HEK293 (cell line): ENCODE measurements at regions not wholly inside any gene's neighbourhood (a gene's known extent, or its start where the extent isn't known, plus 50 kb on each side); places are given as distances from the start of the nearest gene placed in this dataset.

Experiments
- SETDB1 ChIP-seq: IDR thresholded peaks from one replicate; pipeline ENCODE4 v1.6.1; 2017; ENCODE audit warnings: mild to moderate bottlenecking, low read length, moderate library complexity, mixed read lengths; ENCODE audit not compliant: insufficient read length
- TRIM28 ChIP-seq: IDR thresholded peaks from 2 replicates; pipeline ENCODE4 v1.6.1; 2011; ENCODE audit warnings: low read length, control low read depth, borderline replicate concordance
- YY1 ChIP-seq: fragments of 450-650 bp; formaldehyde crosslinking; IDR thresholded peaks from 2 replicates; pipeline ENCODE4 v1.5.1; 2018; ENCODE audit warnings: missing biosample characterization, missing genetic modification characterization
- ZBTB21 ChIP-seq: fragments of 450-650 bp; formaldehyde crosslinking; IDR thresholded peaks from 2 replicates; pipeline ENCODE4 v1.5.1; 2017; ENCODE audit warnings: missing biosample characterization, missing genetic modification characterization
- ZNF114 ChIP-seq: fragments of 450-650 bp; formaldehyde crosslinking; IDR thresholded peaks from 2 replicates; pipeline ENCODE4 v1.5.0; 2017; ENCODE audit warnings: missing biosample characterization, missing genetic modification characterization
- ZNF121 ChIP-seq: fragments of 450-650 bp; formaldehyde crosslinking; IDR thresholded peaks from 2 replicates; pipeline ENCODE4 v1.5.1; 2016; ENCODE audit warnings: missing biosample characterization, missing genetic modification characterization
- ZNF138 ChIP-seq: fragments of 450-650 bp; formaldehyde crosslinking; IDR thresholded peaks from 2 replicates; pipeline ENCODE4 v1.5.1; 2016; ENCODE audit warnings: missing biosample characterization, missing genetic modification characterization, borderline replicate concordance
- ZNF24 ChIP-seq: fragments of 450-650 bp; formaldehyde crosslinking; IDR thresholded peaks from 2 replicates; pipeline ENCODE4 v1.5.1; 2016; ENCODE audit warnings: missing biosample characterization, missing genetic modification characterization
- ZNF624 ChIP-seq: fragments of 450-650 bp; formaldehyde crosslinking; IDR thresholded peaks from 2 replicates; pipeline ENCODE4 v1.5.1; 2017; ENCODE audit warnings: missing biosample characterization, missing genetic modification characterization
- ZNF776 ChIP-seq: fragments of 450-650 bp; formaldehyde crosslinking; IDR thresholded peaks from 2 replicates; pipeline ENCODE4 v1.5.0; 2017; ENCODE audit warnings: missing biosample characterization, missing genetic modification characterization, borderline replicate concordance
- TF ChIP-seq, protein P1 (sequence below): fragments of 450-650 bp; formaldehyde crosslinking; IDR thresholded peaks from 2 replicates; pipeline ENCODE4 v1.5.1; 2016; ENCODE audit warnings: missing biosample characterization, missing genetic modification characterization
- TF ChIP-seq, protein P2 (sequence below): fragments of 450-650 bp; formaldehyde crosslinking; IDR thresholded peaks from 2 replicates; pipeline ENCODE4 v1.5.1; 2016; ENCODE audit warnings: missing biosample characterization, missing genetic modification characterization, low read depth
- TF ChIP-seq, protein P3 (sequence below): fragments of 450-650 bp; formaldehyde crosslinking; IDR thresholded peaks from 2 replicates; pipeline ENCODE4 v1.5.1; 2016; ENCODE audit warnings: missing biosample characterization, missing genetic modification characterization, low read depth
- TF ChIP-seq, protein P4 (sequence below): sonication (generic); formaldehyde crosslinking; IDR thresholded peaks from 2 replicates; pipeline ENCODE4 v1.8.1; 2022; ENCODE audit warnings: mild to moderate bottlenecking, moderate library complexity, missing genetic modification reagents

DNA sequence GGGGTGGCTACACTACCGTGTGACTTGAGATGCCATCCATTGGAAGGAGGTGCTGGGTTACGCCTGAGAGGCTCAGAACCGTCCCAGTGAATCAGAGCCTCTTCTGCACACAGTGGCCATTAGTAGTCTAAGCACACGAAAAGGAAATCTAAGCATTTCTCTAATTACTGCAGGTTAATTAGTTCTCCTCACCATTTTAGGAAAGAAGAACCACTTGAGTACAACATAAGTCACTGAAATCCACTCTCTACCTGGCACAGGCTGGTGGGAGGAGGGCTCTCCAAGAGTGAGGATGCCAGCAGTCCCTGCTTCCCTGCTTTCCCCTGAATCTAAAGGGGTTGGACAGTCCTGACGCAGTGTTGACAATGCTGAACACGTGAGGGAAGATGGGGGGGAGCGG lies 606.3 kb downstream of the NPHP4 start:
- TF ChIP-seq, protein P1, sequence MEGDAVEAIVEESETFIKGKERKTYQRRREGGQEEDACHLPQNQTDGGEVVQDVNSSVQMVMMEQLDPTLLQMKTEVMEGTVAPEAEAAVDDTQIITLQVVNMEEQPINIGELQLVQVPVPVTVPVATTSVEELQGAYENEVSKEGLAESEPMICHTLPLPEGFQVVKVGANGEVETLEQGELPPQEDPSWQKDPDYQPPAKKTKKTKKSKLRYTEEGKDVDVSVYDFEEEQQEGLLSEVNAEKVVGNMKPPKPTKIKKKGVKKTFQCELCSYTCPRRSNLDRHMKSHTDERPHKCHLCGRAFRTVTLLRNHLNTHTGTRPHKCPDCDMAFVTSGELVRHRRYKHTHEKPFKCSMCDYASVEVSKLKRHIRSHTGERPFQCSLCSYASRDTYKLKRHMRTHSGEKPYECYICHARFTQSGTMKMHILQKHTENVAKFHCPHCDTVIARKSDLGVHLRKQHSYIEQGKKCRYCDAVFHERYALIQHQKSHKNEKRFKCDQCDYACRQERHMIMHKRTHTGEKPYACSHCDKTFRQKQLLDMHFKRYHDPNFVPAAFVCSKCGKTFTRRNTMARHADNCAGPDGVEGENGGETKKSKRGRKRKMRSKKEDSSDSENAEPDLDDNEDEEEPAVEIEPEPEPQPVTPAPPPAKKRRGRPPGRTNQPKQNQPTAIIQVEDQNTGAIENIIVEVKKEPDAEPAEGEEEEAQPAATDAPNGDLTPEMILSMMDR (tag by site-specific recombination) = no peak
- TF ChIP-seq ZNF114 (tag by site-specific recombination) = no peak
- TF ChIP-seq ZBTB21 (tag by site-specific recombination) = no peak
- no peak for TF ChIP-seq YY1
- no peak for TF ChIP-seq ZNF624 (tag by site-specific recombination)
- TF ChIP-seq ZNF138 = no peak
- TF ChIP-seq, protein P2, sequence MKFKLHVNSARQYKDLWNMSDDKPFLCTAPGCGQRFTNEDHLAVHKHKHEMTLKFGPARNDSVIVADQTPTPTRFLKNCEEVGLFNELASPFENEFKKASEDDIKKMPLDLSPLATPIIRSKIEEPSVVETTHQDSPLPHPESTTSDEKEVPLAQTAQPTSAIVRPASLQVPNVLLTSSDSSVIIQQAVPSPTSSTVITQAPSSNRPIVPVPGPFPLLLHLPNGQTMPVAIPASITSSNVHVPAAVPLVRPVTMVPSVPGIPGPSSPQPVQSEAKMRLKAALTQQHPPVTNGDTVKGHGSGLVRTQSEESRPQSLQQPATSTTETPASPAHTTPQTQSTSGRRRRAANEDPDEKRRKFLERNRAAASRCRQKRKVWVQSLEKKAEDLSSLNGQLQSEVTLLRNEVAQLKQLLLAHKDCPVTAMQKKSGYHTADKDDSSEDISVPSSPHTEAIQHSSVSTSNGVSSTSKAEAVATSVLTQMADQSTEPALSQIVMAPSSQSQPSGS = no peak
- TF ChIP-seq, protein P3, sequence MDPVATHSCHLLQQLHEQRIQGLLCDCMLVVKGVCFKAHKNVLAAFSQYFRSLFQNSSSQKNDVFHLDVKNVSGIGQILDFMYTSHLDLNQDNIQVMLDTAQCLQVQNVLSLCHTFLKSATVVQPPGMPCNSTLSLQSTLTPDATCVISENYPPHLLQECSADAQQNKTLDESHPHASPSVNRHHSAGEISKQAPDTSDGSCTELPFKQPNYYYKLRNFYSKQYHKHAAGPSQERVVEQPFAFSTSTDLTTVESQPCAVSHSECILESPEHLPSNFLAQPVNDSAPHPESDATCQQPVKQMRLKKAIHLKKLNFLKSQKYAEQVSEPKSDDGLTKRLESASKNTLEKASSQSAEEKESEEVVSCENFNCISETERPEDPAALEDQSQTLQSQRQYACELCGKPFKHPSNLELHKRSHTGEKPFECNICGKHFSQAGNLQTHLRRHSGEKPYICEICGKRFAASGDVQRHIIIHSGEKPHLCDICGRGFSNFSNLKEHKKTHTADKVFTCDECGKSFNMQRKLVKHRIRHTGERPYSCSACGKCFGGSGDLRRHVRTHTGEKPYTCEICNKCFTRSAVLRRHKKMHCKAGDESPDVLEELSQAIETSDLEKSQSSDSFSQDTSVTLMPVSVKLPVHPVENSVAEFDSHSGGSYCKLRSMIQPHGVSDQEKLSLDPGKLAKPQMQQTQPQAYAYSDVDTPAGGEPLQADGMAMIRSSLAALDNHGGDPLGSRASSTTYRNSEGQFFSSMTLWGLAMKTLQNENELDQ = no peak
- no peak for TF ChIP-seq SETDB1
- TF ChIP-seq ZNF121 (tag by site-specific recombination) = no peak
- no peak for TF ChIP-seq ZNF776 (tag by site-specific recombination)
- no peak for TF ChIP-seq TRIM28
- no peak for TF ChIP-seq ZNF24 (tag by site-specific recombination)
- TF ChIP-seq, protein P4, sequence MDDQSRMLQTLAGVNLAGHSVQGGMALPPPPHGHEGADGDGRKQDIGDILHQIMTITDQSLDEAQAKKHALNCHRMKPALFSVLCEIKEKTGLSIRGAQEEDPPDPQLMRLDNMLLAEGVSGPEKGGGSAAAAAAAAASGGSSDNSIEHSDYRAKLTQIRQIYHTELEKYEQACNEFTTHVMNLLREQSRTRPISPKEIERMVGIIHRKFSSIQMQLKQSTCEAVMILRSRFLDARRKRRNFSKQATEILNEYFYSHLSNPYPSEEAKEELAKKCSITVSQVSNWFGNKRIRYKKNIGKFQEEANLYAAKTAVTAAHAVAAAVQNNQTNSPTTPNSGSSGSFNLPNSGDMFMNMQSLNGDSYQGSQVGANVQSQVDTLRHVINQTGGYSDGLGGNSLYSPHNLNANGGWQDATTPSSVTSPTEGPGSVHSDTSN (CRISPR knock-in tag) = no peak
